Upper lobe of left lung (tissue), 4 donors: ENCODE measurements at regions not wholly inside any gene's neighbourhood (a gene's known extent, or its start where the extent isn't known, plus 50 kb on each side); places are given as distances from the start of the nearest gene placed in this dataset.

Experiments used
- CTCF ChIP-seq, 6 experiments: fragments of 450-650 bp in 4 of 6; fragments of 200-600 bp in 2 of 6; sonication (generic) in 2 of 6; IDR thresholded peaks; one replicate each; pipeline ENCODE4 v1.5.1; 2016 to 2019; ENCODE audit warnings: antibody characterized with exemption in 6 of 6
- POLR2A ChIP-seq, 4 donors: fragments of 450-650 bp; IDR thresholded peaks; one replicate each; pipeline ENCODE4 v1.5.1; 2016 to 2017; ENCODE audit warnings: antibody characterized with exemption in 4 of 4, mild to moderate bottlenecking in 2 of 4

- TF ChIP-seq CTCF (IDR thresholded peaks at IDR 0.05): no peak
- TF ChIP-seq POLR2A (IDR thresholded peaks at IDR 0.05): no peak
Measured at GRCh38 chr3:1938975-1939374, 159.7 kb upstream of the CNTN4 start.
